ENCODE measurements at regions not wholly inside any gene's neighbourhood (a gene's known extent, or its start where the extent isn't known, plus 50 kb on each side); places are given as distances from the start of the nearest gene placed in this dataset.

DNA sequence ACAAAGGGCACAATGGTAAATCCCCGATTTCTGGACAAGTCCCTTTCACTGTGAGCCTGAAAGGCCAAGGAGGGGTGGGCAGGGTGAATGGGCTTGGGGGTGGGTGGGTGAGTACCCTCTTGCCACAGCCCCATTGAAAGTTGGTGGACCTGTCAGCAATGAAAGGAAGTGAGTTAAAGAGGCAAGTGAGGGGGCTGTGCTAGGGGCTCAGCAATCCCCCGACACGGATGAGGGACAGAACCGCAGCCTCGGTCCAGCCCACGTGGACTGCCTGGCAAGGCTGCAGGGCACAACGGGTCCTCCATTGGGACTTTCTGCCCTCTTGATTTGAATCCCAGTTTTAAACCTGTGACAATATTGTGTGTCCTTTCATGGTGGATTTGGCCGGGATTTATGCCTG, 255.3 kb downstream of the FOXD2 start:
- TF ChIP-seq CTCF (conservative IDR thresholded peaks at IDR 0.05) = no peak
- TF ChIP-seq EZH2 (IDR thresholded peaks at IDR 0.05; ENCODE audit: low read depth) = no peak
